ENCODE measurements at regions not wholly inside any gene's neighbourhood (a gene's known extent, or its start where the extent isn't known, plus 50 kb on each side); places are given as distances from the start of the nearest gene placed in this dataset.

DNA sequence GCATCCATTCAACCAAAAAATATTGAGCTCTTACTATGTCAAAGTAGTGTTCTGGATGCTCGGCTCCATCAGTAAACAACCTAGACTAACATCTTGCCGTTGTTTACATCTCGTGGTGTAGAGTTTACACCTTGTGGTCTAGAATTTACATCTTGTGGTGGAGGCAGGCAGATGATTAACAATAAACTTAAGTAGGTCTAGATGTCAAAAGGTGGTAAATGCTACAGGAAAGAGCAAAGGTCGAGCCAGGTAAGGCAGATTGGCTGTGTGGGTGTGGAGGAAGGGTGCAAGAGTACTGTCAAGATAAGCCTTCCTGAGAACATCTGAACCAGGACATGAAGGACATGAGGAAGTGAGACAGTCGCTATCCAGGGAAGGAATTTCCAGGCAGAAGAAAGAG, 88.4 kb upstream of the ESR1 start (continued):
- TF ChIP-seq ETV6 (conservative IDR thresholded peaks at IDR 0.05 in 1 of 2, IDR thresholded peaks at IDR 0.05 in 1 of 2; ENCODE audit: borderline replicate concordance in 1 of 2, low read depth in 1 of 2) (no peak), RAD21 (IDR thresholded peaks at IDR 0.05; ENCODE audit: insufficient read depth, low read depth, low read length) (no peak), IRF4 (IDR thresholded peaks at IDR 0.05; ENCODE audit: low read depth, low read length) (no peak), HCFC1 (IDR thresholded peaks at IDR 0.05; ENCODE audit: low read length) (no peak), CHD1 (IDR thresholded peaks at IDR 0.05; ENCODE audit: low read depth, low read length) (no peak), HDAC2 (IDR thresholded peaks at IDR 0.05) (no peak), ZNF207 (IDR thresholded peaks at IDR 0.05; ENCODE audit: borderline replicate concordance) (no peak), IKZF2 (IDR thresholded peaks at IDR 0.05) (peak in 1 of 2 experiments; percentile 25; a peak in 1 of 4 replicates), ATF7 (IDR thresholded peaks at IDR 0.05; ENCODE audit: low read depth) (no peak), EED (IDR thresholded peaks at IDR 0.05; ENCODE audit: low read depth) (no peak), YBX1 (IDR thresholded peaks at IDR 0.05) (no peak), PML (IDR thresholded peaks at IDR 0.05; ENCODE audit: low read length) (no peak), MYB (IDR thresholded peaks at IDR 0.05; ENCODE audit: borderline replicate concordance, low read depth, low read length) (no peak)
- TF ChIP-seq, protein P1, sequence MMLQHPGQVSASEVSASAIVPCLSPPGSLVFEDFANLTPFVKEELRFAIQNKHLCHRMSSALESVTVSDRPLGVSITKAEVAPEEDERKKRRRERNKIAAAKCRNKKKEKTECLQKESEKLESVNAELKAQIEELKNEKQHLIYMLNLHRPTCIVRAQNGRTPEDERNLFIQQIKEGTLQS (IDR thresholded peaks at IDR 0.05; ENCODE audit: borderline replicate concordance, extremely low read depth, low read depth, low read length): no peak
- TF ChIP-seq, protein P2, sequence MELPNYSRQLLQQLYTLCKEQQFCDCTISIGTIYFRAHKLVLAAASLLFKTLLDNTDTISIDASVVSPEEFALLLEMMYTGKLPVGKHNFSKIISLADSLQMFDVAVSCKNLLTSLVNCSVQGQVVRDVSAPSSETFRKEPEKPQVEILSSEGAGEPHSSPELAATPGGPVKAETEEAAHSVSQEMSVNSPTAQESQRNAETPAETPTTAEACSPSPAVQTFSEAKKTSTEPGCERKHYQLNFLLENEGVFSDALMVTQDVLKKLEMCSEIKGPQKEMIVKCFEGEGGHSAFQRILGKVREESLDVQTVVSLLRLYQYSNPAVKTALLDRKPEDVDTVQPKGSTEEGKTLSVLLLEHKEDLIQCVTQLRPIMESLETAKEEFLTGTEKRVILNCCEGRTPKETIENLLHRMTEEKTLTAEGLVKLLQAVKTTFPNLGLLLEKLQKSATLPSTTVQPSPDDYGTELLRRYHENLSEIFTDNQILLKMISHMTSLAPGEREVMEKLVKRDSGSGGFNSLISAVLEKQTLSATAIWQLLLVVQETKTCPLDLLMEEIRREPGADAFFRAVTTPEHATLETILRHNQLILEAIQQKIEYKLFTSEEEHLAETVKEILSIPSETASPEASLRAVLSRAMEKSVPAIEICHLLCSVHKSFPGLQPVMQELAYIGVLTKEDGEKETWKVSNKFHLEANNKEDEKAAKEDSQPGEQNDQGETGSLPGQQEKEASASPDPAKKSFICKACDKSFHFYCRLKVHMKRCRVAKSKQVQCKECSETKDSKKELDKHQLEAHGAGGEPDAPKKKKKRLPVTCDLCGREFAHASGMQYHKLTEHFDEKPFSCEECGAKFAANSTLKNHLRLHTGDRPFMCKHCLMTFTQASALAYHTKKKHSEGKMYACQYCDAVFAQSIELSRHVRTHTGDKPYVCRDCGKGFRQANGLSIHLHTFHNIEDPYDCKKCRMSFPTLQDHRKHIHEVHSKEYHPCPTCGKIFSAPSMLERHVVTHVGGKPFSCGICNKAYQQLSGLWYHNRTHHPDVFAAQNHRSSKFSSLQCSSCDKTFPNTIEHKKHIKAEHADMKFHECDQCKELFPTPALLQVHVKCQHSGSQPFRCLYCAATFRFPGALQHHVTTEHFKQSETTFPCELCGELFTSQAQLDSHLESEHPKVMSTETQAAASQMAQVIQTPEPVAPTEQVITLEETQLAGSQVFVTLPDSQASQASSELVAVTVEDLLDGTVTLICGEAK (IDR thresholded peaks at IDR 0.05; ENCODE audit: borderline replicate concordance): no peak
- TF ChIP-seq, protein P3, sequence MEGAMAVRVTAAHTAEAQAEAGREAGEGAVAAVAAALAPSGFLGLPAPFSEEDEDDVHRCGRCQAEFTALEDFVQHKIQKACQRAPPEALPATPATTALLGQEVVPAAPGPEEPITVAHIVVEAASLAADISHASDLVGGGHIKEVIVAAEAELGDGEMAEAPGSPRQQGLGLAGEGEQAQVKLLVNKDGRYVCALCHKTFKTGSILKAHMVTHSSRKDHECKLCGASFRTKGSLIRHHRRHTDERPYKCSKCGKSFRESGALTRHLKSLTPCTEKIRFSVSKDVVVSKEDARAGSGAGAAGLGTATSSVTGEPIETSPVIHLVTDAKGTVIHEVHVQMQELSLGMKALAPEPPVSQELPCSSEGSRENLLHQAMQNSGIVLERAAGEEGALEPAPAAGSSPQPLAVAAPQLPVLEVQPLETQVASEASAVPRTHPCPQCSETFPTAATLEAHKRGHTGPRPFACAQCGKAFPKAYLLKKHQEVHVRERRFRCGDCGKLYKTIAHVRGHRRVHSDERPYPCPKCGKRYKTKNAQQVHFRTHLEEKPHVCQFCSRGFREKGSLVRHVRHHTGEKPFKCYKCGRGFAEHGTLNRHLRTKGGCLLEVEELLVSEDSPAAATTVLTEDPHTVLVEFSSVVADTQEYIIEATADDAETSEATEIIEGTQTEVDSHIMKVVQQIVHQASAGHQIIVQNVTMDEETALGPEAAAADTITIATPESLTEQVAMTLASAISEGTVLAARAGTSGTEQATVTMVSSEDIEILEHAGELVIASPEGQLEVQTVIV (IDR thresholded peaks at IDR 0.05; ENCODE audit: borderline replicate concordance, partially characterized antibody): no peak

Data from GM12878 (cell line).